ENCODE measurements at regions not wholly inside any gene's neighbourhood (a gene's known extent, or its start where the extent isn't known, plus 50 kb on each side); places are given as distances from the start of the nearest gene placed in this dataset.

GRCh38 chr2:878245-878930 lies 72.3 kb upstream of the SNTG2 start:
- TF ChIP-seq, protein P1, sequence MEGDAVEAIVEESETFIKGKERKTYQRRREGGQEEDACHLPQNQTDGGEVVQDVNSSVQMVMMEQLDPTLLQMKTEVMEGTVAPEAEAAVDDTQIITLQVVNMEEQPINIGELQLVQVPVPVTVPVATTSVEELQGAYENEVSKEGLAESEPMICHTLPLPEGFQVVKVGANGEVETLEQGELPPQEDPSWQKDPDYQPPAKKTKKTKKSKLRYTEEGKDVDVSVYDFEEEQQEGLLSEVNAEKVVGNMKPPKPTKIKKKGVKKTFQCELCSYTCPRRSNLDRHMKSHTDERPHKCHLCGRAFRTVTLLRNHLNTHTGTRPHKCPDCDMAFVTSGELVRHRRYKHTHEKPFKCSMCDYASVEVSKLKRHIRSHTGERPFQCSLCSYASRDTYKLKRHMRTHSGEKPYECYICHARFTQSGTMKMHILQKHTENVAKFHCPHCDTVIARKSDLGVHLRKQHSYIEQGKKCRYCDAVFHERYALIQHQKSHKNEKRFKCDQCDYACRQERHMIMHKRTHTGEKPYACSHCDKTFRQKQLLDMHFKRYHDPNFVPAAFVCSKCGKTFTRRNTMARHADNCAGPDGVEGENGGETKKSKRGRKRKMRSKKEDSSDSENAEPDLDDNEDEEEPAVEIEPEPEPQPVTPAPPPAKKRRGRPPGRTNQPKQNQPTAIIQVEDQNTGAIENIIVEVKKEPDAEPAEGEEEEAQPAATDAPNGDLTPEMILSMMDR (IDR thresholded peaks at IDR 0.05), result no peak
- TF ChIP-seq POLR2A (IDR thresholded peaks at IDR 0.05), result no peak
- H3K4me3 ChIP-seq, result no peak overlapping the region
- no peaks in the 10 kb centered on the region for H3K4me1 ChIP-seq
- intact Hi-C loops (cut with DNase I; ENCODE audit: low total_unique reads), result no loop called here
- no peaks in the 10 kb centered on the region for H3K36me3 ChIP-seq (ENCODE audit: low read depth, missing control alignments)
- no peaks in the 10 kb centered on the region for H3K9me3 ChIP-seq
- WGBS, 2 donors, result 93 to 95% methylated on average over 10 to 11 of the region's 11 CpGs
- no peaks in the 10 kb centered on the region for H3K27me3 ChIP-seq
- no peak for DNase-seq
- no peak overlapping the region for H3K27ac ChIP-seq

GRCh38 chr2:877747-878146 lies 72.9 kb upstream of the SNTG2 start:
- Histone ChIP-seq H3K27me3 (no peaks in the 10 kb centered on the region), H3K4me3 (no peak overlapping the region), H3K4me1 (no peaks in the 10 kb centered on the region), H3K9me3 (no peaks in the 10 kb centered on the region), H3K27ac (no peak overlapping the region), H3K36me3 (ENCODE audit: low read depth, missing control alignments) (no peaks in the 10 kb centered on the region)
- WGBS, 2 donors, result 92 to 96% methylated on average over 14 of the region's 14 CpGs
- intact Hi-C loops (cut with DNase I; ENCODE audit: low total_unique reads), result no loop called here
- DNase-seq, result no peak
- TF ChIP-seq, protein P1 (IDR thresholded peaks at IDR 0.05), result no peak
- TF ChIP-seq POLR2A (IDR thresholded peaks at IDR 0.05), result no peak

- no peaks in the 10 kb centered on the region for H3K36me3 ChIP-seq (ENCODE audit: low read depth, missing control alignments)
- H3K27ac ChIP-seq, result no peak overlapping the region
- TF ChIP-seq, protein P1 (IDR thresholded peaks at IDR 0.05), result no peak
- no peak for TF ChIP-seq POLR2A (IDR thresholded peaks at IDR 0.05)
Observed at GRCh38 chr2:875687-876615, 74.7 kb upstream of the SNTG2 start.

GRCh38 chr2:873651-874580 lies 76.7 kb upstream of the SNTG2 start:
- H3K9me3 ChIP-seq, result no peaks in the 10 kb centered on the region
- H3K27ac ChIP-seq, result no peak overlapping the region
- WGBS, 2 donors, result 86 to 90% methylated on average over 27 of the region's 27 CpGs
- H3K27me3 ChIP-seq, result no peaks in the 10 kb centered on the region
- TF ChIP-seq, protein P1 (IDR thresholded peaks at IDR 0.05), result no peak
- TF ChIP-seq POLR2A (IDR thresholded peaks at IDR 0.05), result no peak
- intact Hi-C loops (cut with DNase I; ENCODE audit: low total_unique reads), result no loop called here
- no peak overlapping the region for H3K4me3 ChIP-seq
- no peak for DNase-seq
- no peaks in the 10 kb centered on the region for H3K36me3 ChIP-seq (ENCODE audit: low read depth, missing control alignments)
- no peaks in the 10 kb centered on the region for H3K4me1 ChIP-seq

More at GRCh38 chr2:875687-876615, 74.7 kb upstream of the SNTG2 start:
- no peak for DNase-seq
- Histone ChIP-seq H3K4me1 (no peaks in the 10 kb centered on the region), H3K4me3 (no peak overlapping the region), H3K9me3 (no peaks in the 10 kb centered on the region), H3K27me3 (no peaks in the 10 kb centered on the region)
- intact Hi-C loops (cut with DNase I; ENCODE audit: low total_unique reads), result no loop called here
- 88 to 92% methylated on average over 23 of the region's 23 CpGs for WGBS, 2 donors
